Lower lobe of right lung (tissue), 2 donors: ENCODE measurements at regions not wholly inside any gene's neighbourhood (a gene's known extent, or its start where the extent isn't known, plus 50 kb on each side); places are given as distances from the start of the nearest gene placed in this dataset.
"Not testable (repeated sequence)": the region's sequence is repeated elsewhere in the genome, so short reads cannot be mapped to it uniquely, and the experiment has no call there.

ENCODE experiments used
- ATAC-seq, 2 donors: fragments of 200-7000 bp; cut with Tn5 transposase; one replicate each; pipeline ENCODE4 v1.9.1; 2020 to 2022; ENCODE audit warnings: mild to moderate bottlenecking in 2 of 2, moderate library complexity in 2 of 2
- DNase-seq: peaks from one replicate; pipeline ENCODE4 v3.0.0-alpha.2; 2020
- H3K27ac ChIP-seq: fragments of 200-600 bp; one replicate; pipeline ENCODE4 v1.8.0; 2022
- H3K27me3 ChIP-seq: fragments of 200-600 bp; one replicate; pipeline ENCODE4 v1.8.0; 2022; ENCODE audit warnings: low read depth
- H3K36me3 ChIP-seq: fragments of 200-600 bp; one replicate; pipeline ENCODE4 v1.8.0; 2022; ENCODE audit warnings: mild to moderate bottlenecking
- H3K4me1 ChIP-seq: fragments of 200-600 bp; one replicate; pipeline ENCODE4 v1.8.0; 2022
- H3K4me3 ChIP-seq: fragments of 200-600 bp; one replicate; pipeline ENCODE4 v1.8.0; 2022; ENCODE audit warnings: mild to moderate bottlenecking
- H3K9me3 ChIP-seq: fragments of 200-600 bp; one replicate; pipeline ENCODE4 v1.8.0; 2022
- intact Hi-C: fragments of 100-400 bp; cut with DNase I; formaldehyde crosslinking; loops from one replicate; pipeline ENCODE4 v1.11.0; 2022
- TF ChIP-seq, protein P1 (sequence below): fragments of 200-600 bp; IDR thresholded peaks from one replicate; pipeline ENCODE4 v1.8.0; 2022; ENCODE audit warnings: antibody characterized with exemption, mild to moderate bottlenecking
- donor health status: DM: no; HTN: yes; CAD: no; lungs with severe emphysema.

- no peaks in the 10 kb centered on the region for H3K4me1 ChIP-seq
- no peaks in the 10 kb centered on the region for H3K9me3 ChIP-seq
- TF ChIP-seq, protein P1, sequence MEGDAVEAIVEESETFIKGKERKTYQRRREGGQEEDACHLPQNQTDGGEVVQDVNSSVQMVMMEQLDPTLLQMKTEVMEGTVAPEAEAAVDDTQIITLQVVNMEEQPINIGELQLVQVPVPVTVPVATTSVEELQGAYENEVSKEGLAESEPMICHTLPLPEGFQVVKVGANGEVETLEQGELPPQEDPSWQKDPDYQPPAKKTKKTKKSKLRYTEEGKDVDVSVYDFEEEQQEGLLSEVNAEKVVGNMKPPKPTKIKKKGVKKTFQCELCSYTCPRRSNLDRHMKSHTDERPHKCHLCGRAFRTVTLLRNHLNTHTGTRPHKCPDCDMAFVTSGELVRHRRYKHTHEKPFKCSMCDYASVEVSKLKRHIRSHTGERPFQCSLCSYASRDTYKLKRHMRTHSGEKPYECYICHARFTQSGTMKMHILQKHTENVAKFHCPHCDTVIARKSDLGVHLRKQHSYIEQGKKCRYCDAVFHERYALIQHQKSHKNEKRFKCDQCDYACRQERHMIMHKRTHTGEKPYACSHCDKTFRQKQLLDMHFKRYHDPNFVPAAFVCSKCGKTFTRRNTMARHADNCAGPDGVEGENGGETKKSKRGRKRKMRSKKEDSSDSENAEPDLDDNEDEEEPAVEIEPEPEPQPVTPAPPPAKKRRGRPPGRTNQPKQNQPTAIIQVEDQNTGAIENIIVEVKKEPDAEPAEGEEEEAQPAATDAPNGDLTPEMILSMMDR: no peak
- intact Hi-C loops: no loop called here
- no peak overlapping the region for H3K27ac ChIP-seq
- no peaks in the 10 kb centered on the region for H3K36me3 ChIP-seq
- H3K27me3 ChIP-seq: no peaks in the 10 kb centered on the region
- DNase-seq (no peak), ATAC-seq (no peak)
- H3K4me3 ChIP-seq: no peak overlapping the region
These were observed 498.6 kb downstream of the ZPLD1 start for GRCh38 chr3:102933377-102933776.

DNA sequence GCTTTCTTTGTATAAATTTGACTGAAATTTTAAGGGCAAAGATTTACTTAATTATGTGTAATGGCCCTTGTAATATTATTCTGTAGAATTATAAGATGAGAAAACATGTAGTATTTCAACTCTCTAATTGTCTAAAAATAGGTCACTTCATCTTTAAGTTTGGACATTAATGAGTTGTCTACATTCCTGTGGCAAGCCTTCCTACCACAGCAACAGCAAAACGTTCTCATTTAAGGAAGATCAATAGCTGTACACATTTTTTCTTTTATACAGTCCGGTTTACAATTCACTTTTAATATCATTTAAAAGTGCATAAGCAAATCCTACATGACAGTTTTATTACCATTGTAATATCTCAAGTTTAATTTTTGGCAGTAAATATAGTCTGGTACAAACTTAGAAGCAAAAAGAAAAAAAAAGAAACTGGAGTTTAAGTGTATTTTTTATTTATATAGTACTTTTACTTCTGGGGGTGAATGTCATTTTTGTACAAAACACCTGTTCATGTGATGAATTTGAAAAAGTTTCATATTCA, 501.8 kb downstream of the ZPLD1 start:
- no peaks in the 10 kb centered on the region for H3K9me3 ChIP-seq
- no peak overlapping the region for H3K4me3 ChIP-seq
- H3K27me3 ChIP-seq: no peaks in the 10 kb centered on the region
- H3K36me3 ChIP-seq: no peaks in the 10 kb centered on the region
- H3K27ac ChIP-seq: no peak overlapping the region
- ATAC-seq (no peak), DNase-seq (no peak)
- TF ChIP-seq, protein P1: no peak
- intact Hi-C loops: no loop called here
- no peaks in the 10 kb centered on the region for H3K4me1 ChIP-seq

GRCh38 chr3:102941786-102942185, 507.0 kb downstream of the ZPLD1 start:
- no peak for ATAC-seq
- H3K36me3 ChIP-seq: no peaks in the 10 kb centered on the region
- no peak overlapping the region for H3K4me3 ChIP-seq
- TF ChIP-seq, protein P1: no peak
- no peaks in the 10 kb centered on the region for H3K9me3 ChIP-seq
- no peaks in the 10 kb centered on the region for H3K27me3 ChIP-seq
- no peak overlapping the region for H3K27ac ChIP-seq
- intact Hi-C loops: no loop called here
- H3K4me1 ChIP-seq: no peaks in the 10 kb centered on the region
- DNase-seq: no peak

DNA sequence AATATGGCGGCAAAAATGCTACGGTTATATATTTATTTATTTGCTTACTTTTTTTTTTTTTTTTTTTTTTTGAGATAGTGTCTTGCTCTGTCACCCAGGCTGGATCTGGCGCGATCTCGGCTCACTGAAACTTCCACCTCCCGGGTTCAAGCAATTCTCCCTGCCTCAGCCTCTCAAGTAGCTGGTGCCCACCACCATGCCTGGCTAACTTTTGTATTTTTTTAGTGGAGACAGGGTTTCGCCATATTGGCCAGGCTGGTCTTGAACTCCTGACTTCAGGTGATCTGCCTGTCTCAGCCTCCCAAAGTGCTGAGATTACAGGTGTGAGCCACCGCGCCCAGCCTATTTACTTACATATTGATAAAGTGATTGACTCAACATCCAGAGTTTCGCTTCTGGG, 511.6 kb downstream of the ZPLD1 start:
- H3K27me3 ChIP-seq, H3K4me1 ChIP-seq, ATAC-seq, H3K9me3 ChIP-seq, H3K4me3 ChIP-seq, H3K36me3 ChIP-seq, H3K27ac ChIP-seq, intact Hi-C loops, DNase-seq: not testable (repeated sequence)

GRCh38 chr3:102972350-102972749, 537.5 kb downstream of the ZPLD1 start:
- TF ChIP-seq, protein P1: no peak
- ATAC-seq: no peak
- Histone ChIP-seq H3K27me3 (no peaks in the 10 kb centered on the region), H3K4me3 (no peak overlapping the region), H3K9me3 (no peaks in the 10 kb centered on the region), H3K4me1 (no peaks in the 10 kb centered on the region), H3K36me3 (no peaks in the 10 kb centered on the region), H3K27ac (no peak overlapping the region)
- intact Hi-C loops: no loop called here
- no peak for DNase-seq

DNA sequence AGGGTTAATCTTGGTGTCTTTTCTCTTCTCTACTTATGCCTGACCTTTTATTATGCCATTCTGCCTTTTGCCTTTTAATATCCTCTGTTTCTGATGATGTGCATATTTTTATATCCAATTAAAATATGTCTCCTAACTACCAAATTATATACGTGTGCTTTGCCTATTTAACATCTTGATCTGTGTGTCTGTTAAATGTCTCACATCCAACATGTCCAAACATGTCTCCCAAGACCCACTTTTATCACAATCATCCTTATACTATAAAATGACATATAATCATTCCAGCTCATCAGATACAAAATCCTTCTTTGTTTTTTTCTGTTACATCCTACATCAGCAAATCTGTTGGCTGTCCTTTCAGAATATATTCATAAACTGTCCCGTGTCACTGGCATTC, 539.5 kb downstream of the ZPLD1 start:
- Histone ChIP-seq H3K4me3 (no peak overlapping the region), H3K27ac (no peak overlapping the region), H3K4me1 (no peaks in the 10 kb centered on the region), H3K27me3 (no peaks in the 10 kb centered on the region), H3K36me3 (no peaks in the 10 kb centered on the region), H3K9me3 (no peaks in the 10 kb centered on the region)
- DNase-seq: no peak
- no peak for ATAC-seq
- intact Hi-C loops: no loop called here
- TF ChIP-seq, protein P1: no peak
